Esophagus muscularis mucosa (tissue), 3 donors: ENCODE measurements at regions not wholly inside any gene's neighbourhood (a gene's known extent, or its start where the extent isn't known, plus 50 kb on each side); places are given as distances from the start of the nearest gene placed in this dataset.

Source experiments
- CTCF ChIP-seq, 3 experiments: fragments of 200-600 bp in 2 of 3; fragments of 450-650 bp in 1 of 3; sonication (generic) in 2 of 3; IDR thresholded peaks; one replicate each; pipeline ENCODE4 v1.5.1; 2017 to 2019; ENCODE audit warnings: antibody characterized with exemption in 3 of 3, mild to moderate bottlenecking in 2 of 3, moderate library complexity in 1 of 3
- POLR2A ChIP-seq: fragments of 450-650 bp; IDR thresholded peaks from one replicate; pipeline ENCODE4 v1.6.1; 2017; ENCODE audit warnings: antibody characterized with exemption, moderate library complexity, mild to moderate bottlenecking, low read depth
- POLR2AphosphoS5 ChIP-seq, 2 donors: sonication (generic); formaldehyde crosslinking; IDR thresholded peaks; one replicate each; pipeline ENCODE4 v1.6.1; 2017; ENCODE audit warnings: antibody characterized with exemption in 2 of 2

DNA sequence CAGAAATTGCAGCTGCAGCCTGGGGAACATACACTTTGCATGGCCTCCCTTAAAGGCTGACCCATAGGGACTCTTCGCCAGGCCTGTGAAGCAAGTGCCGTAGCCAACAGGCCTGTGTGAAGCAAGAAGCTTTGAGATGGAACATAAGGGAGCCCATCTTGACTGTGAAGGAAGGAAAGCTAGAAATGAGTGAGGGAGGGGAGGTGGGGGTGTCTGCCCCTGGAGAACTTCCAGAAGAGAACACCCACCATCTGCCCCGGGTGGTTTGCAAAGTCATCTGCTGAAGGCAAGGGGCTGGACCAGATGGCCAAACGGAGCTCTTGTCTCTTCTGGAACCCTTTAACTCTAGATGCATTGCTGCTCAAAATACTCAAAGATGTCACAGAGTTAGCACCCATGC lies 103.3 kb upstream of the GRIK3 start:
- TF ChIP-seq POLR2A (no peak), CTCF (IDR thresholded peaks at IDR 0.05) (no peak), POLR2AphosphoS5 (IDR thresholded peaks at IDR 0.05) (no peak)
